SH-SY5Y (cell line): ENCODE measurements at regions not wholly inside any gene's neighbourhood (a gene's known extent, or its start where the extent isn't known, plus 50 kb on each side); places are given as distances from the start of the nearest gene placed in this dataset.

Source experiments
- GATA2 ChIP-seq: IDR thresholded peaks from 2 replicates; pipeline ENCODE4 v1.6.1; 2011; ENCODE audit warnings: mild to moderate bottlenecking, low read depth, low read length
- GATA3 ChIP-seq: IDR thresholded peaks from 2 replicates; pipeline ENCODE4 v1.6.1; 2011; ENCODE audit warnings: low read depth, mild to moderate bottlenecking, low read length, moderate library complexity

DNA sequence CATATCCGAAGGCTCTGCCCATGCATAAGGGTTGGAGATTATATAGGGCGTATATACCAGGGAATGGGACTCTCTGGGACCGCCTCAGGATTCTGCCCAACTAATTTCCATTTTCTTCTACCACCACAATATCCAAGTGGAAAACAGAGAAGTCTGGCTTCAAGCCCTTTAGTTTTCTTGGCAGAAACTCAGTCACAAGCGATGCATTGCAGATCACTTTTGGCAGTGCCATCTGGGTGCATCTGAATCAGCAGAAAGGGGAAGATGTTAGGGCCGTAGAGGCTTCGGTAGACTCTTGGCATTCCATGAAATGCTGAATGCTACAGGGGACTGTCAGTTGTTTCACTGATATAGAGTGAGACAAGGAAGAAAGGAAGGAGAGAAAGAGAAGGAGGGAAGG is 94.1 kb upstream of the FAM9B start:
- TF ChIP-seq GATA2 (no peak), GATA3 (no peak)
